ENCODE measurements at regions not wholly inside any gene's neighbourhood (a gene's known extent, or its start where the extent isn't known, plus 50 kb on each side); places are given as distances from the start of the nearest gene placed in this dataset.

GRCh38 chr10:105763611-105764010 lies 1122.5 kb downstream of the SORCS3 start:
- no peak for FAIRE-seq
- Histone ChIP-seq H3K9ac (ENCODE audit: control insufficient read depth, extremely low read depth, insufficient read depth, low read length) (no peak overlapping the region), H3K9me3 (ENCODE audit: control insufficient read depth, low read depth, low read length) (no peaks in the 10 kb centered on the region), H3K79me2 (ENCODE audit: control insufficient read depth, insufficient read depth, low read length) (no peaks in the 10 kb centered on the region), H4K20me1 (ENCODE audit: control insufficient read depth, extremely low read depth, insufficient read depth, low read length) (no peaks in the 10 kb centered on the region), H3K27ac (ENCODE audit: control insufficient read depth, insufficient read depth, low read length) (no peak overlapping the region), H2AFZ (ENCODE audit: control insufficient read depth, low read length) (no peak overlapping the region), H3K27me3 (ENCODE audit: control insufficient read depth, extremely low read depth, insufficient read depth, low read length) (no peaks in the 10 kb centered on the region), H3K4me1 (ENCODE audit: control insufficient read depth, extremely low read depth, insufficient read depth, low read length) (no peaks in the 10 kb centered on the region), H3K9me1 (ENCODE audit: control insufficient read depth, extremely low read depth, insufficient read depth, low read length) (no peaks in the 10 kb centered on the region), H3K36me3 (ENCODE audit: control insufficient read depth in 2 of 2, extremely low read depth in 1 of 2, insufficient read depth in 2 of 2, low read length in 2 of 2) (no peaks in the 10 kb centered on the region), H3K4me2 (ENCODE audit: control insufficient read depth, extremely low read depth, insufficient read depth, low read depth, low read length) (no peak overlapping the region), H3K4me3 (ENCODE audit: control insufficient read depth in 2 of 3, extremely low read depth in 1 of 3, insufficient read depth in 2 of 3, low read depth in 1 of 3, low read length in 3 of 3) (no peak overlapping the region)
- TF ChIP-seq CTCF (optimal IDR thresholded peaks at IDR 0.05 in 1 of 3, IDR thresholded peaks at IDR 0.05 in 1 of 3, conservative IDR thresholded peaks at IDR 0.05 in 1 of 3; ENCODE audit: extremely low read depth in 1 of 3, insufficient read depth in 2 of 3, low read length in 3 of 3) (no peak), EZH2 (IDR thresholded peaks at IDR 0.05; ENCODE audit: low read length) (no peak)
- dilution Hi-C loops (cut with MboI; ENCODE audit: extremely low pct_ligation_motif_present, low sequenced_read_pairs), result no loop called here
- DNase-seq (ENCODE audit: low read depth, low spot score), result no peak

GRCh38 chr10:105761576-105762260 lies 1120.6 kb downstream of the SORCS3 start:
- Histone ChIP-seq H2AFZ (ENCODE audit: control insufficient read depth, low read length) (no peak overlapping the region), H3K27me3 (ENCODE audit: control insufficient read depth, extremely low read depth, insufficient read depth, low read length) (no peaks in the 10 kb centered on the region), H3K27ac (ENCODE audit: control insufficient read depth, insufficient read depth, low read length) (no peak overlapping the region), H3K4me3 (ENCODE audit: control insufficient read depth in 2 of 3, extremely low read depth in 1 of 3, insufficient read depth in 2 of 3, low read depth in 1 of 3, low read length in 3 of 3) (no peak overlapping the region), H3K9me3 (ENCODE audit: control insufficient read depth, low read depth, low read length) (no peaks in the 10 kb centered on the region), H3K36me3 (ENCODE audit: control insufficient read depth in 2 of 2, extremely low read depth in 1 of 2, insufficient read depth in 2 of 2, low read length in 2 of 2) (no peaks in the 10 kb centered on the region), H3K4me1 (ENCODE audit: control insufficient read depth, extremely low read depth, insufficient read depth, low read length) (no peaks in the 10 kb centered on the region), H3K79me2 (ENCODE audit: control insufficient read depth, insufficient read depth, low read length) (no peaks in the 10 kb centered on the region), H3K4me2 (ENCODE audit: control insufficient read depth, extremely low read depth, insufficient read depth, low read depth, low read length) (no peak overlapping the region), H4K20me1 (ENCODE audit: control insufficient read depth, extremely low read depth, insufficient read depth, low read length) (no peaks in the 10 kb centered on the region), H3K9me1 (ENCODE audit: control insufficient read depth, extremely low read depth, insufficient read depth, low read length) (no peaks in the 10 kb centered on the region), H3K9ac (ENCODE audit: control insufficient read depth, extremely low read depth, insufficient read depth, low read length) (no peak overlapping the region)
- FAIRE-seq, result no peak
- dilution Hi-C loops (cut with MboI; ENCODE audit: extremely low pct_ligation_motif_present, low sequenced_read_pairs), result no loop called here
- TF ChIP-seq EZH2 (IDR thresholded peaks at IDR 0.05; ENCODE audit: low read length), result no peak
- TF ChIP-seq CTCF (optimal IDR thresholded peaks at IDR 0.05 in 1 of 3, IDR thresholded peaks at IDR 0.05 in 1 of 3, conservative IDR thresholded peaks at IDR 0.05 in 1 of 3; ENCODE audit: extremely low read depth in 1 of 3, insufficient read depth in 2 of 3, low read length in 3 of 3), result no peak
- DNase-seq (ENCODE audit: low read depth, low spot score), result no peak

Data from keratinocyte (primary cell).